K562 (cell line): ENCODE measurements at regions not wholly inside any gene's neighbourhood (a gene's known extent, or its start where the extent isn't known, plus 50 kb on each side); places are given as distances from the start of the nearest gene placed in this dataset.

ENCODE experiments used
- ATAC-seq: fragments of 200-7000 bp; cut with Tn5 transposase; 3 replicates; pipeline ENCODE4 v1.9.1; 2020; ENCODE audit warnings: moderate library complexity
- BruUV-seq: library from RNA; stranded (reverse); fragments of 400-500 nt; replicated peaks from 2 replicates; lab custom pipeline; 2021; lab: Mats Ljungman, UMichigan
- CTCF ChIA-PET: fragments of 300-600 bp; formaldehyde crosslinking; extraction: SDS; loops from one replicate; lab custom pipeline; 2021; ENCODE audit warnings: low intra/inter-chr PET ratio; lab: Yijun Ruan, JAX
- POLR2A ChIA-PET: fragments of 300-600, 350-650 bp; sonication (Branson Sonifier 250); formaldehyde crosslinking; extraction: SDS; loops from one replicate; lab custom pipeline; 2021; ENCODE audit warnings: antibody characterized with exemption, inconsistent platforms; lab: Yijun Ruan, JAX
- DNase-seq, 4 experiments: peaks; one replicate each; pipeline versions ENCODE4 v3.0.0 to v3.0.0-alpha.2; 2011 to 2018; ENCODE audit warnings: low spot score in 3 of 4, mixed read lengths in 3 of 4; ENCODE audit errors: extremely low read depth in 1 of 4
- FAIRE-seq: peaks from 2 replicates; lab custom pipeline; 2011; peaks lifted over from hg19 to GRCh38; lab: Jason Lieb, UNC
- H2AFZ ChIP-seq: 2 replicates; pipeline ENCODE4 v1.6.0; 2011; ENCODE audit warnings: low read depth, low read length, control low read depth, inconsistent platforms
- H3K27ac ChIP-seq: fragments of 200-600 bp; 3 replicates; pipeline ENCODE4 v1.8.0; 2011; ENCODE audit warnings: low read depth, mild to moderate bottlenecking, control low read depth, inconsistent platforms, low read length, moderate library complexity, mixed read lengths; ENCODE audit errors: extremely low read depth
- H3K27me3 ChIP-seq, 2 experiments: fragments of 300-600 bp in 1 of 2; 2 replicates in 1 of 2; 3 replicates in 1 of 2; pipeline versions ENCODE4 v1.6.0 to v1.8.0; 2011; ENCODE audit warnings: inconsistent platforms in 2 of 2, low read length in 2 of 2, mild to moderate bottlenecking in 1 of 2, mixed read lengths in 1 of 2, moderate library complexity in 1 of 2; ENCODE audit not compliant: control insufficient read depth in 2 of 2, insufficient read depth in 2 of 2
- H3K36me3 ChIP-seq: fragments of 300-600 bp; 3 replicates; pipeline ENCODE4 v1.8.0; 2011; ENCODE audit warnings: mild to moderate bottlenecking, low read length, inconsistent platforms; ENCODE audit not compliant: control insufficient read depth, insufficient read depth
- H3K4me1 ChIP-seq, 2 experiments: fragments of 200-600 bp in 1 of 2; replicated peaks in 1 of 2; 2 replicates in 1 of 2; 3 replicates in 1 of 2; pipeline versions ENCODE4 v1.5.1 to v1.8.0; 2011; ENCODE audit warnings: inconsistent platforms in 2 of 2, low read length in 2 of 2, mild to moderate bottlenecking in 1 of 2, mixed read lengths in 1 of 2, moderate library complexity in 1 of 2; ENCODE audit not compliant: control insufficient read depth in 2 of 2, insufficient read depth in 2 of 2
- H3K4me2 ChIP-seq: 2 replicates; pipeline ENCODE4 v1.6.1; 2011; ENCODE audit warnings: low read length, control low read depth, inconsistent platforms, mixed read lengths; ENCODE audit not compliant: insufficient read depth
- H3K4me3 ChIP-seq: fragments of 200-600 bp; sonication (generic), shearing (Covaris generic); 2 replicates; pipeline ENCODE4 v1.5.1; 2016; ENCODE audit warnings: control low read depth, inconsistent platforms
- H3K79me2 ChIP-seq: fragments of 200-600 bp; 3 replicates; pipeline ENCODE4 v1.8.0; 2011; ENCODE audit warnings: low read length, inconsistent platforms; ENCODE audit not compliant: control insufficient read depth, insufficient read depth
- H3K9ac ChIP-seq, 2 experiments: 2 replicates each; pipeline versions ENCODE4 v1.6.0 to v1.6.1; 2011; ENCODE audit warnings: low read depth in 2 of 2, low read length in 2 of 2, control low read depth in 1 of 2, inconsistent platforms in 1 of 2, mild to moderate bottlenecking in 1 of 2, mixed read lengths in 1 of 2; ENCODE audit not compliant: insufficient read depth in 1 of 2
- H3K9me1 ChIP-seq: one replicate; pipeline ENCODE4 v1.6.0; 2011; ENCODE audit warnings: inconsistent platforms, mild to moderate bottlenecking, low read length, moderate library complexity; ENCODE audit not compliant: control insufficient read depth, insufficient read depth
- H3K9me3 ChIP-seq: replicated peaks from 2 replicates; pipeline ENCODE4 v1.5.1; 2011; ENCODE audit warnings: low read depth, low read length, inconsistent platforms; ENCODE audit not compliant: control insufficient read depth, insufficient read depth
- H4K20me1 ChIP-seq: replicated peaks from 2 replicates; pipeline ENCODE4 v1.6.1; 2011; ENCODE audit warnings: low read length, inconsistent platforms, mixed read lengths; ENCODE audit not compliant: control insufficient read depth, insufficient read depth
- CBX5 ChIP-seq: IDR thresholded peaks from 2 replicates; pipeline ENCODE4 v1.6.1; 2014; ENCODE audit warnings: low read depth, borderline replicate concordance
- MEF2A ChIP-seq: IDR thresholded peaks from 2 replicates; pipeline ENCODE4 v1.6.1; 2011; ENCODE audit warnings: low read depth, mild to moderate bottlenecking, low read length, moderate library complexity; ENCODE audit not compliant: control insufficient read depth
- RBM25 ChIP-seq: fragments of 200-400 bp; formaldehyde crosslinking; IDR thresholded peaks from 2 replicates; pipeline ENCODE4 v1.6.1; 2018; ENCODE audit warnings: low read length, low read depth, moderate library complexity; ENCODE audit not compliant: severe bottlenecking
- ZBTB11 ChIP-seq, 3 experiments: fragments of 200-800 bp in 1 of 3; fragments of 250-450 bp in 1 of 3; fragments of 450-650 bp in 1 of 3; sonication (Bioruptor Pico) in 1 of 3; sonication (Bioruptor generic) in 1 of 3; formaldehyde crosslinking in 1 of 3; IDR thresholded peaks; 2 replicates each; pipeline versions ENCODE4 v1.6.1 to v1.8.0; 2016 to 2022; ENCODE audit warnings: mild to moderate bottlenecking in 2 of 3, missing genetic modification characterization in 2 of 3, missing compliant biosample characterization in 1 of 3, moderate library complexity in 1 of 3
- ZNF197 ChIP-seq: fragments of 200-800 bp; sonication (Bioruptor generic); IDR thresholded peaks from 2 replicates; pipeline ENCODE4 v1.6.1; 2016; ENCODE audit warnings: low read depth, missing genetic modification characterization, missing compliant biosample characterization
- ZSCAN29 ChIP-seq: fragments of 450-650 bp; IDR thresholded peaks from 2 replicates; pipeline ENCODE4 v1.6.1; 2017
- WGBS: fragments of 100-300 bp; shearing (Covaris generic); methylation state at CpG from one replicate; pipeline ENCODE4 v1.1.6; 2016; ENCODE audit warnings: low coverage, mixed read lengths; ENCODE audit not compliant: insufficient coverage; ENCODE audit errors: missing lambda C conversion rate; 5-methylcytosine and 5-hydroxymethylcytosine counted together
- in situ Hi-C: fragments of 300-500 bp; cut with MboI; formaldehyde crosslinking; loops from 4 replicates; pipeline ENCODE4 v1.15.0; 2018; ENCODE audit warnings: inconsistent platforms, mixed read lengths
- intact Hi-C: fragments of 100-400 bp; cut with micrococcal nuclease; formaldehyde crosslinking; loops from 2 replicates; pipeline ENCODE4 v1.14.2; 2022
- TF ChIP-seq, protein P1 (sequence below): sonication (generic); formaldehyde crosslinking; IDR thresholded peaks from 2 replicates; pipeline ENCODE4 v1.8.0; 2022; ENCODE audit warnings: missing genetic modification reagents, mild to moderate bottlenecking, borderline replicate concordance

DNA sequence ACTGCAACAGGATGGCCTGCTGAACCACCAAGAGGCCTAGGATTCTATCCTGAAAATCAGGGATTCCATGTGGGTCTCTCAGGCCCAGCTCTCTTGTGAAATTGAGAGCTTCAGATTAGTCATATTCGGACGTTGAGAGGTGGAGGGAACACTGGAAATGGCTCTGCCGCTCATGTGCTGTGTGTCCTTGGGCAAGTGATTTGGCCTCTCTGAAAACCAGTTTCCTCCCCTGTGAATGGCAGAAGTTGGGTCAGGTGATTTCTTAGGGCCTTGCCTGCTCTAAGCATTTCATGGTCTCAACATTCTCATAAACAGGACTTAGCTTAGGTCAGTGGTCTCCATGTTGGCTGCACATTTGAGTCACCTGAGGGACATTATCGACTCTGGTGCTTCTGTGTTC lies 470.1 kb downstream of the PREX1 start (continued):
- TF ChIP-seq ZBTB11 (CRISPR knock-in tag; IDR thresholded peaks at IDR 0.05) (peak in 1 of 3 experiments; percentile 21; a peak in 1 of 6 replicates), ZNF197 (CRISPR knock-in tag) (no peak), RBM25 (peak; percentile 9), CBX5 (no peak), ZSCAN29 (no peak)
- TF ChIP-seq, protein P1, sequence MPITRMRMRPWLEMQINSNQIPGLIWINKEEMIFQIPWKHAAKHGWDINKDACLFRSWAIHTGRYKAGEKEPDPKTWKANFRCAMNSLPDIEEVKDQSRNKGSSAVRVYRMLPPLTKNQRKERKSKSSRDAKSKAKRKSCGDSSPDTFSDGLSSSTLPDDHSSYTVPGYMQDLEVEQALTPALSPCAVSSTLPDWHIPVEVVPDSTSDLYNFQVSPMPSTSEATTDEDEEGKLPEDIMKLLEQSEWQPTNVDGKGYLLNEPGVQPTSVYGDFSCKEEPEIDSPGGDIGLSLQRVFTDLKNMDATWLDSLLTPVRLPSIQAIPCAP (CRISPR knock-in tag) = no peak

DNA sequence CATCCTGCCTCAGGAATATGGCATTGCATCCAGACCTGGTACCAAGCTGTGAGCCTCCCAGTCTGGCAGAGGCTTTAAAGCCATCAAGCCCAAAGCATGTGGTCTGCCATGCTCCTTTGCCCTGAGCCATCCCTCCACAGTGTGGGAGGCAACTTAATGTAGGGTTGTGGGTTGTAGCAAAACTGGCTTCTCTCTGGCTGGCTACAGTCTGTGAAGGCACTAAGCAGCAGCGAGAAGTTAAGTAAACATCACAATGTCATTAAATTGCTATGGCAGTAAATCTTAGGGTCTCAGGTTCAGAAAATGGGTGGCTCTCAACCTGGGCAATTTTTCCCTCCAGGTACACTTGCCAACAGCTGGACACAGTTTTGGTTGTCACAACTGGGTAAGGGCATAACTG lies 472.9 kb downstream of the PREX1 start:
- FAIRE-seq (no peak), DNase-seq (no peak), ATAC-seq (no peak)
- Histone ChIP-seq H3K79me2 (no peaks in the 10 kb centered on the region), H3K4me3 (no peak overlapping the region), H3K27me3 (no peaks in the 10 kb centered on the region), H3K36me3 (no peaks in the 10 kb centered on the region), H2AFZ (no peak overlapping the region), H3K9me3 (no peaks in the 10 kb centered on the region), H3K4me1 (no peaks in the 10 kb centered on the region), H3K27ac (no peak overlapping the region), H3K4me2 (no peak overlapping the region), H3K9ac (no peak overlapping the region), H4K20me1 (no peaks in the 10 kb centered on the region; the same call in 1 of the 2 replicates), H3K9me1 (no peaks in the 10 kb centered on the region)
- in situ Hi-C loops = no loop called here
- TF ChIP-seq ZBTB11 (CRISPR knock-in tag; IDR thresholded peaks at IDR 0.05) (peak in 1 of 3 experiments; percentile 10; a peak in 2 of 6 replicates), MEF2A (no peak)
- WGBS = 0% methylated on average over 1 of the region's 1 CpG
- no TSS peak for BruUV-seq
- ChIA-PET CTCF (no interaction called here), POLR2A (interaction anchor here (0.7 to 1.0 kb wide), 2 partner anchors 8 to 65 kb away, joined by 5 to 6 read pairs; no protein-coding TSS in a partner anchor)
- intact Hi-C loops = no loop called here
